OCI-LY3 (cell line): ENCODE measurements at regions not wholly inside any gene's neighbourhood (a gene's known extent, or its start where the extent isn't known, plus 50 kb on each side); places are given as distances from the start of the nearest gene placed in this dataset.

Experiments
- EZH2phosphoT487 ChIP-seq: fragments of 200-600 bp; shearing (Covaris generic); IDR thresholded peaks from 2 replicates; pipeline ENCODE4 v1.6.1; 2018; ENCODE audit warnings: antibody characterized with exemption, mixed run types, low read depth
- TF ChIP-seq, protein P1 (sequence below): fragments of 200-600, 300-600 bp; sonication (generic); IDR thresholded peaks from 2 replicates; pipeline ENCODE4 v1.5.1; 2014; ENCODE audit warnings: antibody characterized with exemption, low read length, low read depth

DNA sequence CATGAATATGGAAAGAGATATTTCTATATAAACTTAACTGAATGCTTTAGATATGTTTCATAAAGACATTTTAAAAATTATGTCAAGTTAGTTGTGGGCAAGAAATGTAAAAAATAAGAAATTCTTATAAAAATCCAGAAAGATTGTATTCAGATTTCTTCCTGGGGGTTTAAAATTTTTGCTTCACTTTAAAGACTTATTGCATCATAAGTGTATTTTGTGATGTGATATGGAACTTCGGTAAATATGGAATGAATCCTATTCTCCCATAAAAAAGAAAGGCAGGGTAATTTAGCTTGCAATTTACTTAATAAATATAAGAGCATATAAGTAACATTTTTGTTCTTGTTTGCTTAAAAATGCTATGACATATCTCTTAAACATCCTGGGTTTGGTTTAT, 104.8 kb upstream of the CWC22 start:
- TF ChIP-seq, protein P1, sequence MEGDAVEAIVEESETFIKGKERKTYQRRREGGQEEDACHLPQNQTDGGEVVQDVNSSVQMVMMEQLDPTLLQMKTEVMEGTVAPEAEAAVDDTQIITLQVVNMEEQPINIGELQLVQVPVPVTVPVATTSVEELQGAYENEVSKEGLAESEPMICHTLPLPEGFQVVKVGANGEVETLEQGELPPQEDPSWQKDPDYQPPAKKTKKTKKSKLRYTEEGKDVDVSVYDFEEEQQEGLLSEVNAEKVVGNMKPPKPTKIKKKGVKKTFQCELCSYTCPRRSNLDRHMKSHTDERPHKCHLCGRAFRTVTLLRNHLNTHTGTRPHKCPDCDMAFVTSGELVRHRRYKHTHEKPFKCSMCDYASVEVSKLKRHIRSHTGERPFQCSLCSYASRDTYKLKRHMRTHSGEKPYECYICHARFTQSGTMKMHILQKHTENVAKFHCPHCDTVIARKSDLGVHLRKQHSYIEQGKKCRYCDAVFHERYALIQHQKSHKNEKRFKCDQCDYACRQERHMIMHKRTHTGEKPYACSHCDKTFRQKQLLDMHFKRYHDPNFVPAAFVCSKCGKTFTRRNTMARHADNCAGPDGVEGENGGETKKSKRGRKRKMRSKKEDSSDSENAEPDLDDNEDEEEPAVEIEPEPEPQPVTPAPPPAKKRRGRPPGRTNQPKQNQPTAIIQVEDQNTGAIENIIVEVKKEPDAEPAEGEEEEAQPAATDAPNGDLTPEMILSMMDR: no peak
- TF ChIP-seq EZH2phosphoT487: no peak
